NCI-H748 (cell line): ENCODE measurements at regions not wholly inside any gene's neighbourhood (a gene's known extent, or its start where the extent isn't known, plus 50 kb on each side); places are given as distances from the start of the nearest gene placed in this dataset.

Experiments used
- DNase-seq: peaks from one replicate; lab custom pipeline; 2025; ENCODE audit not compliant: unreplicated experiment; lab: John Stamatoyannopoulos, UW

DNA sequence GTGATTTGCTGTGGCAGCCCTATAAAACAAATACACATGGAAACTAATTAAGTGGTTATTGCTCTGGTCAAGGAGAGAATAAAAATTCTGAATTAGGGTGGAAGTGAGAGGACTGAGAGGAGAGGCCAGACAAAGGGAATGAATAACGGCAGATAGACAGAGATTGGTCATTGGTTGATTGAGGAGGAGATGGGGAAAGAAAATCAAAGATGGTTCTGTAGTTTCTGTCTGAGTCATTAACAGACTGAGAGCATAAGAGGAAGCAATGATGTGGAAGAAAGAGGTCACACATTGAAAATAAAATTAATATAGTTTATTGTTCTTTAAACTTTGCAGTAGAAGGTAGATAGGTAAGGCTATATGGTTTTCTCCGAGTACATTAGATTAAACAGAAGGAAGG, 469.8 kb downstream of the ACTL7B start:
- DNase-seq = no peak

DNA sequence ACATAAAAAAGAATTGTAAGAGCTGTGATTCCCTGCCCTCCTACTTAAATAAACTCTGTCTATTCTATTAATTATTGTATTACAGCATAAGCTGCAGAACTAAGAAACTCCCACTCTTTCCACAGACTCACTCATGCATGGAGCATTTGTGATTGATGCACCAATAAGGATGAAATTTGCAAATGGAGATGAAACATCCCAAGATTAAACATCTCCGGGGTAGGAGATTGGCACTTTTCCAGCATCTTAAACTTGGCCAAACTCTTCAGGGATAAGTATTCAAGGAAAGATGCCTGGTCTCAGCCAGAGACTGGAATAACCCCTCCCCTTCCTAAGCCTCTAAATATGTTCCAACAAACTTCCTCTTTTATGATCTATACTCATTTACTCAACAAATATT, 472.0 kb downstream of the ACTL7B start:
- no peak for DNase-seq

GRCh38 chr9:108382310-108382709, 473.5 kb downstream of the ACTL7B start:
- DNase-seq = peak; percentile 16

DNA sequence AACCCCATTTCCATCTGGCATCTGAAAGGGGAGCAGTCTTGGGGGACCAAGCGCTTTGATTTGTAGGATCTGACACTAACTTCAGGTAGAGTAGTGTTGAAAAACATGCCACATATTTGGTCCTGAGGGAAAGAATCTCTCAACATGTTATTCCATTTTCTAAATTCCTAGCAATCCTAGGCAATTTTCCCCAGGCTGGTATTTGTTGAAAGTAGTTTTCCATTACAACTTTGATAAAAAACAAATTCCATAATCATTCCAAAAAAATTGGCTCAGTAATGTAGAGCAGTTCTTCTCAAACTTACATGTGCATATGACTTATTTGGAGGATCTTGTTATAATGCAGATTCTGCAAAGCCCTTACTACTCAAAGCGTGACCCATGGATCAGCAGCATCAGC, 477.9 kb downstream of the ACTL7B start:
- no peak for DNase-seq

DNA sequence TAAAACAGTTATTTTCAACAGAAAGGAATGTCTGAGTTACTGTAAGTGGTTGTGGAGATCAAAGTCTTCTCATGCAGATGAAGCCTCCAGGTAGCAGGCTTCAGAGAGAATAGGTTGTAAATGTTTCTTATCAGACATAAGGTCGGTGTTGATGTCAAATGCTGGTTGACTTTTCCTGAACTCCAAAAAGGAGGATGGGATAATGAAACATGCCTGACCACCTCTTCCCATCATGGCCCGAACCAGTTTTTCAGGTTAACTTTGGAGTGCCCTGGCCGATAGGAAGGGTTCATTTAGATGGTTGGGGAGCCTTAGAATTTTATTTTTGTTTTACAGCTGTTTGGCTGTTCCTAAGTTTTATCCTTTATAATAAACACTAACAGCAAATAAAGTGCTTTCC, 478.4 kb downstream of the ACTL7B start:
- DNase-seq = no peak

DNA sequence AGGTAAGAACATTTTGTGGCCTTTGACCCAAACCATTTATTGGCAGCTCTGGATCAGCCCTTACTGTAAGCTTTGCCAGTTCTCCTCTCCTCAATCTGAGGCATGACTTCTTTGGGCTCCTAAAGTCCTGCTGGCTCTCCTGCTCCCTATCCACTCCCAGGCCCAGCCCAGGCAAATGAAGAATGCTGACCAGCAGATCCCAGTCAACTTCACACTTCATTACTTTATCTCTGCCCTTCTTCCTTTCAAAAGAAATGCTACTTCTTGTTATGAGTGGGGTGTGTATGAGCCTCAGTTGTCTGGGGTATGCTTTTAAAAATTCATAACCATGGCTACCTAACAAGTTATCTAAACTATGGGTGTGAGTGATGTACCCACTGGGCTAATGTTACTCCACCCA, 479.6 kb downstream of the ACTL7B start:
- DNase-seq = no peak

DNA sequence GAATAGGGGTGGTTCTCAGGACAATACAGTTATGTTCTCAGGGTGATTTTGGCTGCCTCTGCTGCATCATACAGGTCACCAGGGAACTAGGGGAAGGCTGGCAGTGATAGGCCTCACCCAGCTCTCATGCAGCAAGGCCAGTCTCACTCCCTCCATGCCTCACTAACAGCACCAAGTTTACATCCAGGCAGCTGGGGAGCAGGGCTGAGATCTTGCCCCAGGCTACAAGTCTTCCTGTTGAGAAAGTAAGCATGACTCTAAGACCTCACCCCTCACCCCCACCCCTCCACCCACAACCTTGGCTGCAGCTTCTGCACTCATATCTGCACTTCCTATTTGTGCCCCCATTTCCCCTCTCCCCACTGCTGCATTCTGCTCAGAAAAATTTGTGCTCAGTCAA, 481.2 kb downstream of the ACTL7B start:
- DNase-seq = no peak

- no peak for DNase-seq
Observed at GRCh38 chr9:108367188-108367587, 488.6 kb downstream of the ACTL7B start.

DNA sequence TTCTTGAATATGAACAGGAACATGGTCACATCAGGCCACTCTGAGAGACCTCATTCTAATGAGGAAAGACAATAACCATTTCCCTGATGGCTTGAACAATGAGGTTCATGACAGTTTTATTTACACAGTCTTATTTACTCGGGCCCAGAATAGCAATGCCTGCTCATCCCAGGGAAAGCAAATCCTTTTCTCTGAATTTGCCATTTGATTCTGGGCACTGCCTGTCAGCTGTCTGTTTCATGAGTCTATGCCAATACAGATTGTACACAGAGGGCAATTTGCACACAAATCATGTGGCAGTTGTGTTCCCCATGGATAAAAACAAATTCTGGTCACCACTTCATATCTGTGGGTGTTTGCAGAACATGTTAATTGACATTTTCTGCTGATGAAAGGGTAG, 492.5 kb downstream of the ACTL7B start:
- DNase-seq = peak; percentile 97

DNA sequence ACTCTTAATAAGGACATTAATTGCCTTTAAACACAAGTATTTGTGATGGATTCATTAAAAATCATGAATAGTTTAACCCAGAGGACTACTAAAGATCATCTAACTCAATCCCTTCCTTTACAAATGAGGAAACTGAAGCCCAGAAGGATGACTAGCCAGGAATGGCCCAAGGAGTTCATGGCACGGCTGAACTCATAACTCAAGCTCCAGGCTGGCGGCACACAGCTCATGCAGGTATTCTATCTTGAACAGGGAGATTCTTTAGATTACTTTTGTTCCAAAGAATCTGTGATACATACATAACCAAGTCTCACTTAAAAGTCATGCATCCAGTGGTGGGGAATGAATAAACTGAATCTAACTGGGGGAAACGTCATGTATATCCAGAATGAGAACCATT, 495.5 kb downstream of the ACTL7B start:
- no peak for DNase-seq

- no peak for DNase-seq
Observed at GRCh38 chr9:108356806-108357205, 499.0 kb downstream of the ACTL7B start.

GRCh38 chr9:108351571-108351970, 504.2 kb downstream of the ACTL7B start:
- no peak for DNase-seq

- no peak for DNase-seq
Observed at GRCh38 chr9:108347463-108348188, 508.2 kb downstream of the ACTL7B start.

DNA sequence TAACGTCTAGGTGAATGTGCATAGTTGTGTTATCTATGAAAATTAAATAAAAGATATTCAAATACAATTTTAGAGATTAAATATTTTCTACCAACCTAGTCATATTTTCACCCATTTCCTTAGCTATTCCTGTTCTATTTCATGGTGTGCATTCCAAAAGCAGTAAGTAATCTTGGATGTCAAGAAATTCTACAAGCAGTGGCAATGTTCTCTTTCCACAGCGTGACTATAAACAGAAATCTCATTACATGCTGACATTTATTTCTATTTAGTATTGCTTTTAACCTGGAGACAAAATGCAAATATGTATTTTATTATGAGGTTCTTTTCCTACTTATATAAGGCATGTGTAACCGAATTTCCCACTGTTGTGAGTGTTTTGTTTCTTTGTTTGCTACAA, 510.0 kb downstream of the ACTL7B start:
- DNase-seq = no peak

DNA sequence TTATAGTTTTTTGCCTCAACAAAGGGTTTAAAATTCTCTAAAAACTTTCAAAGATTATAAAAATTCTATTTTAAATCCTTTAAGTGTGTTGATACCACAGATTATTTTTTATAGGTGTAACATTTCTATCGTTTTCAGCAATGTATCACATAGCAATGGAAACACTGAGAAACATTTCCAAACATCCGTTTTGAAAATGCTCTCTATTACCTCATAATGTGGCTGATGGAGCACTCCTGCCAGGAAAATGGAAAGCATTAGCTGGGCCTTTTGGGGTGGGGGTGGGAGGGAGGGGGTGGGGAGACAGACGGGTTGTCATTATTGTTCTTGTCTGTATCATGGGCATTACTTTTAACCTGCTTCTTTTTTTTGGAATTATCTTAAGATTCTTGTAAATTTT, 516.5 kb downstream of the ACTL7B start:
- no peak for DNase-seq

- no peak for DNase-seq
Observed at GRCh38 chr9:108336575-108336974, 519.2 kb downstream of the ACTL7B start.

GRCh38 chr9:108333530-108333983, 522.2 kb downstream of the ACTL7B start:
- no peak for DNase-seq

DNA sequence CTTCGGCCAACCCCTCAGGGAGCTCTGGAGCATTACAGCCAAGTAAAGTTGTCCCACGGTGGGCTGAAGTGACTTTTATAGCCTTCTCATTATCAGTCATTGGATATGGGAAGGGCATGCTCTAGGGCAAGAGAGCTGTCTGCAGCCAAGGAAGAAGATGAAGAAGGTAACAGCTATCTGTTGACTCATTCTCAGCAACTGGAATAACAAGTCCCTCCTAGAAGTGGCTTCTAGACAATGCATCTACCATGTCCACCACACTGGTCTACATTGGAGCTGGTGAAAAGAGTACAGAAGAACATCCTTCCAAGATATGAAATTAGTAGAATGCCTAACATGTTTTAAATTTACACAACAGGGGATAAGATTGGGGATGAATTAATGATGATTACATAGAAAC, 524.2 kb downstream of the ACTL7B start:
- DNase-seq = no peak

DNA sequence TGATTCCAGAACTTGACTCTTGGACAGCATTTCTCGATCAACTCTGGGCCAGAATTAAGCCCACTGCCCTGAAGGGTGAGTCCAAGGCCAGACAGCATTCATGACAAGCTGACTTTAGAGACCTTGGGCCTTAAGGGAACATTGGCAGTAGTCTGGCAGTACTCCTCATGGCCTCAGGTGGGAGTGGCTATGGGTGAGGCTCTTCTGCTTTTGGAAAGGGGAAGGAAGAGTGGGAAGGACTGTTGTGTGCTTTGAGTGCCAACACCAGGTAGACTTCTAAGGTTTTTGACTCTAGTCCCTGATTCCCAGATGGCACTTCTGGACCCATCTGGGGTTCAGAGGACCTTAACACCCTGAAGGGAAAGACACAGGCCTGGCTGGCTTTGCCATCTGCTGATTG, 530.4 kb downstream of the ACTL7B start:
- no peak for DNase-seq

- DNase-seq = no peak
Observed at GRCh38 chr9:108323615-108324014, 532.2 kb downstream of the ACTL7B start.

DNA sequence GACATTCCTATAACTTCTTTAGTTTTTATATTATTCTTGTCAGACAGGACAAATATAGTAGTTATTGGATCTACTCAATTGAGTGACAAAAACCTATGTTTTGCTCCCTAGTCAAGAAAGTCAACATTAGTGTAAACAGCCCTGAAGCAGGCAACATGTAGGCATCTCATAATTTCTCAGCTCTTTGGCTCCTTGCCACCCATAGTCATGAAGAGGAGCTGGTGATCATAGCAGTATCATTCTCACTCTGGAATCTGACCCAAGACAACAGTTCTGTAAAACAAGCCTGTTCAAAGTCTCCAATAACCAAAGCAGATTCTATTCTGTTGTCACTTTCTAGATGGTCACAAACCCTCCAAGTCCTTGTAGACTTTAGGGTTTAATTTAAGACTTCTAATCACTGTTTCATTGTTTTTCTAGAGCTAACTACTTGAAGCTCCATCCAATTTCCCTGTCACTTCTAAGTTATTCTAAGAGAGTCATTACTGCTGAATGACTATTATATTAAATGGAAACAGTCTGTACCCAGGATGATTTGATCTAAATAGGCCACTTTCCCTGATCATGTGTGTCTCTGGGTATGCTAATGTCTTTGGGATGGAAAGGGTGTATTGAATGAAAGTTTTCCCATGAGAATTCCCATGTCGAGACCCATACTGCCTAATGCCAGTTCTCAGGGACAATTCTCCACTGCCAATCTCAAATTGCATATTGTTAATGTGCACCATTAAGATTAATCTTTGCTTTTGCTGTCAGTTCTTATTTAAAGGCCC, 533.3 kb downstream of the ACTL7B start:
- no peak for DNase-seq

GRCh38 chr9:108316630-108317029, 539.2 kb downstream of the ACTL7B start:
- DNase-seq = no peak

GRCh38 chr9:108316066-108316465, 539.7 kb downstream of the ACTL7B start:
- no peak for DNase-seq
